ENCODE measurements at regions not wholly inside any gene's neighbourhood (a gene's known extent, or its start where the extent isn't known, plus 50 kb on each side); places are given as distances from the start of the nearest gene placed in this dataset.

DNA sequence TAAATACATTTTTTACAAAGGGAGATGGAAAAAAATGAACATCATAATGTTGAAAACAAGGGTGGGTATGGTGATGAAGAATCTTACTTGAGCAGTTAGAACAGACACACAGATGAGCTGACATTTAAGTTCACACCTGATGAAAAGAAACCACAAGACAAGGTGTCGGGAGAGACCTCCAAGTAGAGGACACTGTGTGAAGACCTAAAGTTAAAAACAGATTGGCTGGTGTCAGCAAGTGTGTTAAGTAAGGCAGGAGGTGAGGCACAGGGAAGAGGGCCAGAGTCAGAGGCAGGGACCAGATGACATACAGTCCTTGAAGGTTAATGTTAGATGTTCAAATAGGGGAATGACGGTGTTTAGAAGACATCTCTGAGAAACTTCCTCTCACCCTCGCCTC, 236.8 kb downstream of the FAT3 start:
- TF ChIP-seq POLR2A (IDR thresholded peaks at IDR 0.05) = no peak
- TF ChIP-seq, protein P1, sequence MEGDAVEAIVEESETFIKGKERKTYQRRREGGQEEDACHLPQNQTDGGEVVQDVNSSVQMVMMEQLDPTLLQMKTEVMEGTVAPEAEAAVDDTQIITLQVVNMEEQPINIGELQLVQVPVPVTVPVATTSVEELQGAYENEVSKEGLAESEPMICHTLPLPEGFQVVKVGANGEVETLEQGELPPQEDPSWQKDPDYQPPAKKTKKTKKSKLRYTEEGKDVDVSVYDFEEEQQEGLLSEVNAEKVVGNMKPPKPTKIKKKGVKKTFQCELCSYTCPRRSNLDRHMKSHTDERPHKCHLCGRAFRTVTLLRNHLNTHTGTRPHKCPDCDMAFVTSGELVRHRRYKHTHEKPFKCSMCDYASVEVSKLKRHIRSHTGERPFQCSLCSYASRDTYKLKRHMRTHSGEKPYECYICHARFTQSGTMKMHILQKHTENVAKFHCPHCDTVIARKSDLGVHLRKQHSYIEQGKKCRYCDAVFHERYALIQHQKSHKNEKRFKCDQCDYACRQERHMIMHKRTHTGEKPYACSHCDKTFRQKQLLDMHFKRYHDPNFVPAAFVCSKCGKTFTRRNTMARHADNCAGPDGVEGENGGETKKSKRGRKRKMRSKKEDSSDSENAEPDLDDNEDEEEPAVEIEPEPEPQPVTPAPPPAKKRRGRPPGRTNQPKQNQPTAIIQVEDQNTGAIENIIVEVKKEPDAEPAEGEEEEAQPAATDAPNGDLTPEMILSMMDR (IDR thresholded peaks at IDR 0.05) = no peak

Measured in esophagus squamous epithelium (tissue), 4 donors.